ENCODE measurements at regions not wholly inside any gene's neighbourhood (a gene's known extent, or its start where the extent isn't known, plus 50 kb on each side); places are given as distances from the start of the nearest gene placed in this dataset.
A peak's percentile ranks its signal among the peaks of the same experiment; 100 is the strongest.
"Not testable (repeated sequence)": the region's sequence is repeated elsewhere in the genome, so short reads cannot be mapped to it uniquely, and the experiment has no call there.

DNA sequence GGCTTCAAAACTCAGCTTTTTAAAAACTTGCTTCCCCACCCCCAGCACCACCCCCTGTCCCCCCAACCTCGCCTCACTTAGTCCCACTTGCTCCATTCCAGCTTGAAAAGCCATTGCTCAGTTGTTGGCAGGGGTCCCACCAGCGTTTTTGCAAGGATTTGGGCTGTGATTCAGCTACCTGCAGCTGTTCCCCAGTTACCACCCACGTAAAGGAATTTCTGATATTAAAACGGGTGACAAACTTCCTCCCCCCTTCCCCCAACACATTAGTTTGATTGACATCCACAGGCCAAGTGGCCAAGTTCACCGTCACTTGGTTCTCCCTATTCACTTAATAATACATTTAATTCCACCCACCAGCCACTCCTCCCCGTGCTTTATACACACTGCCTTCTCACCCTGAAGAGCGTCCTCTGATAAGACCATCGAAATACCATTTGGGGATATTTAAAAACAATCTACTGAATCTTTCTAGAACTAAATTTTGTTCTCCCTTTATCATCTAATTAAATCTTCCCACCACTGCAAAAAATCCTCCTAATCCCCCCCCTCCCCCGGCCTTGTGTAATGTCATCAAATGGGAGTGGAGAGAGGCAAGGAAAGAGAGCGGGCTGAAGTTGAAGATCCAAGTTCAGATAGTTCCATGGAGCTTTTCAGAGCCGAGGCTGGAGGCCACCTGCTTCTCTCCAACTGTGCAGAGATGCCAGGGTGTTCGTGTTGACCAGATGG lies 55.1 kb downstream of the SOX9 start:
- no peak for DNase-seq

DNA sequence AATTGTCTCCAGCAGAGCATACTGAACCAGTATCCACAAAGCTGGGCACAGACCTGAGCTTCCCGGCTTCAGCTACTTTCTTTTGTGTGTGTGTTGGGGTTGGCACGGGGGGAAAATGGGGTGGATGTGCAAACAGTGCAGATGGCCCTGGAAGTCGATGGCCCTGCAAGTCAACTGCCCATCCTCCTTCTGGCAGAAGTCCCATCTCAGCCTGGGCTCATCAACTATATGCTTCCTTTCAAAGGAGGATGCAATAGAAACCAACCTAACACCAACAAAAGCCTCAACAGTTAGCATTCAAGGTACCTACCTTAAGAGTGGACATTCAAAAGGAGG lies 55.7 kb downstream of the SOX9 start:
- DNase-seq = peak; percentile 65

DNA sequence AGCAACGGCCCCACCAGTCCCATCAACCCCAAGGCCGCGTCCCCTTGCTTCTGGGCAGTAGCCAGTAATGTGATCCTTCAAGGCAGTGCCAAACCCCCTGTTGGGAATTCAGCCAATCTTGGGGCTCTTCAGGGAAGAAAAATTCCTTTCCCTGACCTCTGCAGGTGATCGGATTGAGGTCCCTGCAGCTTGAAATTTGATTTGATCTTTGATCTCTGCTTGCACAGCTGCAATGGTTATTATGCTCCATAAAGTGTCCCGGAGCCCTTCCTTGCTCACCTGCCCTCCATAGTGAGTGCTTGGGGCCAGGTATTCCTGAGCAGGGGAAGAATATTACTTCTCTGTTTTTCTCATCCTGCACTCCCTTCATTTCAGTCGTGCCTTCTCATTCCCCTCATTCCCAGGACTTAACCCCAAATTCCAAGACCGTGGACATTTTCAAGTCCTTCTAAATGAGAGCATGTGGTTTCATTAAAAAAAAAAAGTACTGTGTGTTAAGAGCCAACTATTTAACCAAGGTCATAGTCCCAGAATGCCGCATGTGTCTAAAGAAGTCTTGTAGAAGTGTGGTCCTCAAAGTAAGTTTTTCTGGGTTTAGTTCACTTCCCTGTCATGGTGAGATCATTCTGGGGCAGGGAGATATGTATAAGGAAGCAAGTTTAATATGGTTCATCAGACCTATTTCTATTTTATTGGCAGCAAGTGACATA lies 56.3 kb downstream of the SOX9 start:
- DNase-seq = peak; percentile 65

DNA sequence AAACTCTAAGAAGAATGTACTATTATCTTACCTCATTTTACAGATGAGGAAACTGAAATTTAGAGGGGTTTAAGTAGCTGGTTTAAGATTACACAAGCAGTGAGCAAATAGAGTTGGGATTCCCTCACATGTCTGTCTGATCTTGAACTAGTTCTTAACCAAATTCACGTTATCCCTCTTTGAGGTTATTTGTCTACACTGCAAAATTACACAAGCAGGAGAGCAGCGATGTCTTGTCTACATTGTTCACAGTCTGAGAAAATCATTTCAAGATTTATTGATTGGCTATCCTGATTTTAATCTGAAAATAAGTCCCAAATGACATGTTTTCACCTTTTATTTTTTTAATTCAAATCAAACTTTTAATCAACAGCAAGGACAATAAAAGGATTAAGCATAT lies 56.9 kb downstream of the SOX9 start:
- DNase-seq = no peak

DNA sequence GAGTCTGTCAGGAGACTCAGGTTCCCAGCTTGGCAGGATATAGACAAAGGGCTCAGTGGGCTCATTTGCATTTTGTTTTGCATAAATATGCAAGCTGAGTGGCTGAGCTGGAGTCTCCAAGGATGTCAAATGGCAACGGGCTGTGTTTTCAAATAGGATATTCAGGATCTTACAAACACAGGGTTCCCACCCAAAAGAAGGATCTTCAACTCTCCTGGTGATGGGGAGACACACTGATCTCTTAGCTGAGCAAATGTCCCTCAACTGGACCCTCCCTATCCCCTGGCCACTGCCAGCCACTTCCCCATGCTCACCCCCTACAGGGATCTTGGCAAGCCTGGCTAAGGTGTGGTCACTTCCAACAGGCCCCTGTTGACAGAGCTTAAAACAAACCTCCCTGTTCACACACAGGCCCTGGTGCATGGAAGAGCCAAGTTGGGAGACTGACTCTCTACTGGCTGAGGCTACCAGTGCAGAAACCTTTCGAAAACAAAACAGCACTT lies 61.6 kb downstream of the SOX9 start:
- no peak for DNase-seq

DNA sequence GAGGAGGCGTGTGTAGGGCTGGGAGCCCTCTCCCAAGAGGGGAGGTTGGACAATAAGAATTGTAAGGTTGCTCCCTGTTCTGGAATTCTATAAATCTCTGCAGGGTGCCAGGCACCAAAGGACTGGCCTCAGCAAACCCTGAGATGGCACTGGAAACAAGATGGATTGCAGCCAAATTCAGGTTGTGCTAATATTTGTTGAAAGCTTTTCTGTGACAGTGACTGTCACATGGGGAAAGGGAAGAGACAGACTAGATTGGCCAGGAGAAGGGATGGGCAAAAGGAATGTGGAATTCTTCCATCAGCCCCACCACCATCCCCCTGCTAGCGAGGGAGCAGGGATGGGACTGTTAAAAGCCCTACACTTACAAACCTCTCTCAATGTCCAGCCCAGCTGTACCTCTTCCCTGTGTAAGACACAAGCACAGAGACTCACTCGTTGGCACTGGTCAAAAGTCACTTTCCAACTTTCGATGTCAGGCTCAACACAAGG lies 62.4 kb downstream of the SOX9 start:
- no peak for DNase-seq

DNA sequence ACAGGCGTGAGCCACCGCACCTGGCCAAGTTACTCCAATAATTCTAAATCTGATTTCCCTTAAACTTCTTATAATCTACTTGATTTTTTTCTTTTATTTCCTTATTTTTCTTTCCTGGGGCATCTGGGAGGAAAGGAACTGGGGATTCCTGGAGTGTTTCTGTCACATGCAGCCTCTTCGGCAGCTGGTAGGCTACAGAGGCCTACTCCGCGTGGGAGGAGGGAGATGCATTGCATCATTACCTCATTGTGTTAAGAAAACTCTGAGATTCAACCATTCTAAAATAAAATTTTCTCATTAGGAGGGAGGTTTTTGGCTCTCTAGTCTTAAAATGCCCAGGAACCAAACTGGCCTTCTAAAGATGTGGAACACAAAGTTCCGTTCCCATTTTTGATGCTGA lies 64.0 kb downstream of the SOX9 start:
- no peak for DNase-seq

DNA sequence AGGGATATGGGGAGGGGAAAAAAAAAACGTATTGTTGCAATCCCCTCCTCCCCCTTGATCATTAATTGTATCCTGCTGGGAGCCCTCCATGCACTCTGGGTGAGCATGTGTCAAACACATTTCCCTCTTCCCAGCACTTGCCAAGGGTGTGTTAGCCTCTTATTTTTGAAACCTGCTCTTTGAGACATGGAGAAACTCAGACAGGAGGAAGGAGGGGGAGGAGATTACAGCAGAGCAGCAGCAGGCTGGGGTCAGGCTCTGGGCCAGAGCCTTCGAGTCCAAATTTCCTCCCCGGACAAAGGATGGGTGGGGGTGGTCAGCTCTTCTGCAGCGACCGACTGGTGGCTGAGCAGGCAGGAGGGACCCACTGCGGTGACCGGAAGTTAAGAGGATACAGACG lies 64.7 kb downstream of the SOX9 start:
- no peak for DNase-seq

DNA sequence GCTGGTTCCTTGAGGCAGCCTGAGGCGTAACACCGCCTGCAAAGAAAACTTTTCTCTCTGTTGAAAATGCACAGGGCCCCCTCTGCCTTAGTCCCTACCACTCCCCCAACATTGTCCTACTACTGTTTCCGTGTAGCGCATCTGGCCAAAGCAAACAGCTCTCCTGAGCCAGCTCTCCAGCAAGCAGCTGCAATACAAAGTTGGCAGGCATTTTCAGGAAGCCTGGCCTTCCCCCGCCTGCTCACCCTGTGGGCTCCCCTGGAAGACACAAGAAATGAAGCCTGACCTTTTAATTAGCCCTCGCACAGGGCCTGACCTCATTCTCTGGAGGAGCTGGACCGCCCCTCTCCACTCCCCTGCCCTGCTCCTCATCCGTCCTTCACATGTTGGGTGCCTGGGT lies 66.7 kb downstream of the SOX9 start:
- peak; percentile 33 for DNase-seq

DNA sequence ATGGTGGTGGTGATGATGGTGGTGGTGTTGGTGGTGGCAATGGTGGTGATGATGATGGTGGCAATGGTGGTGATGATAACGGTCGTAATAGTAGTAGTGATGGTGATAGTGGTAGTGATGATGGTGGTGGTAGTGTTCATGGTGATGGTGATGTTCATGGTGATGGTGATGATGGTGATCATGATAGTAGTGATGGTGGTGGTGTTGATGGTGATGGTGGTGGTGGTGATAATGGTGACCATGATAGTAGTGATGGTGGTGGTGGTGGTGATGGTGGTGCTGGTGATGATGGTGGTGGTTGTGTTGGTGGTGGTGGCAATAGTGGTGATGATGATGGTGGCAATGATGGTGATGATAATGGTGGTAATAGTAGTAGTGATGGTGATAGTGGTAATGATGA lies 68.0 kb downstream of the SOX9 start:
- DNase-seq = no peak

DNA sequence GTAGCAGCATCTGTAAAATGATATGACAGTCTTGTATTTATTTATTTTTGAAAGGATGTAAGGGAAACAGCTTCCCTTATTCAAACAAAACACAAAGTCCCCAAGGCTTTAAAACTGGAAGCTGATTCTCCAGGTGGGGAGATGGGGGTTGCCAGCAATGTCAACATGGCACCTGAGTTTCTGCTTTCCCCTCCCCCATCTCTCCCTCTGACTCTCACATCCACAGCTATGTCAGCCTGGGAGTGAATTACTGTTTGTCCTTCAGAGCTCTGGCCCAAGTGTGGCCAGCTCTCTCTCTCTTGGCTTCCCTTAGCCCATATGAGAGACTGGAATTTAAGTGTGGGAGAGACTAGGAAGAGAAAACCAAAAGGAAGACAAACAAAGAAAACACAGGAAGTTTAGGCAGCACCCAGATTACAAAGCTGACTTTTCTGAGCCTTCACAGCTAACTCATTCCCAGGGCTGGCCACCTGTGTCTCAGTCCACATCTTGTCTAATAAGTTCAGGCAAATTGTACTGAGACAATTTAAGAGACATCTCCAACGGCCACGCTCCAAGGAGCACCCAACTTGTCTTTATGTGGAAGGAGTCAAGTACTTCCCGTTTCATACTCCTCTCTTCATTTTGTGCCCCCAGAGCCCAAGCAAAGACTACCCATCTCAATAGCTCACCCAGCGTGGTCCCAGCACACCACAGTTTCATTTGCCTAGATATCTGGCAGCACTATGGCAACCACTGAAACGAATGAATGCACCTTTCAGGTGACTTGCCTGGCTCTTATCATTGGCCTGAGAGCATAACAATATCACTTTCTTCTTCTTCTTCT lies 69.2 kb downstream of the SOX9 start:
- DNase-seq = peak; percentile 58

DNA sequence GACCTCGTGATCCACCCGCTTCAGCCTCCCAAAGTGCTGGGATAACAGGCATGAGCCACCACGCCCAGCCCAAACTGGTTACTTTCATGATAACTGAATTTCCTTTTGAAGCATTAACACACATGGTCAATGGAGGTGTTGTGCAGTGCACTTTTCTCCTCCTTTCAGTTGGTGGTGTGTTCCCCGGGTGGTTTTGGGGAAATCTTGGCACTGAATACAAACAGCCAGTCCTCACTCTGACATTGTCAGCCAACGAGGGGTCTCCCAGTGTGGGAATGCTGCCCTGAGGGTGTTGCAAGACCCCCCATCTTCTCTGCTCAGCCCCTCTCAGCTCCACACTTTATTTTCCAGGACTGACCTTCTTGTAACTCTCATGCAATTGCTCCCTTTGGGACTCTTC lies 70.5 kb downstream of the SOX9 start:
- DNase-seq = no peak

DNA sequence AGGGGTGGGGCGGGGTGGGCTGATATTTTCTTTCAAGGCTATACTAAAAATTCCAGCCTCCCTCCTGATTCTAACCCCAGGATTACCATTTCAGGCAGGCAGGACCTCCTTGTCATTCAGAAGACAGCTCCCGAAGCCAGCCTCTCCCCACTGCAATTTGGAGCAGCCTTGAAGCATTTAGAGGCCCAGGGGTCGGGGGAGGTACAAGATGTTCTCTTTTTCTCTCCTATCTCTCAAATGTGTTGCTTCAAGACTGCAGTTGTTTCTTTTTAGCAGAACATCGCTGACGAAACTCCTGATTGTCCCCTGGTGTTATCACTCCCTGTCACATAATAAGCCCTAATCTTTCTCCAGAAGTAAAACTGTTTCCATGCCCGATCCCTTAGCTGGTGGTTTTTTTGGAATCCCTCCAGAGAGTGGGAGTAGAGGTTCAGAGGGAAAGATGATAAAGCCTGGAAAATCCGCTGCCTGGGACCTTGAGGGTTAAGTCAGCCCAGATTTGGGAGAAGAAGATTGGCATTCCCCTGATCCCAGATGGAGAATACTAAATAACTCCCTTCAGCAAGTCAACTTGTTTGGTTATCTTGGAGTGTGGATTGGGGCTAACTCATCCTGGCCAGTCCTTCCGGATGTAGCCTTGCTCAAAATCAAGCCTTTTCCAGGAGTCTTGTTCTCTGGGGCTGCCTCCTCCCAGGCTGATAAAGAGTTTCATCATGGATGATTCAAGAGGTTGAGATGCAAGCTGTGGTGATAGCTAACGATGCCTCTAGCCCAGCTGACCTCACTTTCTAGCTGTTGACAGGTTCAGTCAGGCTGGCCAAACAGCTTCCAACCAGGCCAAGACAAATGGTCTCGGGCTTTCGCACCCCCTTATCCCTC lies 71.3 kb downstream of the SOX9 start:
- DNase-seq = no peak

DNA sequence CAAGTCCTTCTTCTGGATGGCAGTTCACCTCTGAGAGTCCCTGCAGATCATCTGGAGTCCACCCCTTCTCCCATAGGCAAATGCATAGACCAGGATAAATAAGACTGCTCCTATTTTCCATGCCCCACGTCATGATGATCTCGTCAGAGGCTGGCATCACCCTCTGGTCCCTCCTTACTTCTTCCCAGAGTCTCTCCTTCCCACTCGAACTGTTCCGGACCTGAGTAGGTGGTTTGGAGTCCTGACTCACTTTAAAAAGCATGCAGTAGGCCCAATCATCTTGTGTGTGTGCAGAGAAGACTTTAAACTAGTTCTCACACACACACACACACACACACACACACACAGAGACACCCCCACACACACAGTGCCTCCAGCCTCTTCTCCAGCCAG lies 72.0 kb downstream of the SOX9 start:
- DNase-seq = no peak

DNA sequence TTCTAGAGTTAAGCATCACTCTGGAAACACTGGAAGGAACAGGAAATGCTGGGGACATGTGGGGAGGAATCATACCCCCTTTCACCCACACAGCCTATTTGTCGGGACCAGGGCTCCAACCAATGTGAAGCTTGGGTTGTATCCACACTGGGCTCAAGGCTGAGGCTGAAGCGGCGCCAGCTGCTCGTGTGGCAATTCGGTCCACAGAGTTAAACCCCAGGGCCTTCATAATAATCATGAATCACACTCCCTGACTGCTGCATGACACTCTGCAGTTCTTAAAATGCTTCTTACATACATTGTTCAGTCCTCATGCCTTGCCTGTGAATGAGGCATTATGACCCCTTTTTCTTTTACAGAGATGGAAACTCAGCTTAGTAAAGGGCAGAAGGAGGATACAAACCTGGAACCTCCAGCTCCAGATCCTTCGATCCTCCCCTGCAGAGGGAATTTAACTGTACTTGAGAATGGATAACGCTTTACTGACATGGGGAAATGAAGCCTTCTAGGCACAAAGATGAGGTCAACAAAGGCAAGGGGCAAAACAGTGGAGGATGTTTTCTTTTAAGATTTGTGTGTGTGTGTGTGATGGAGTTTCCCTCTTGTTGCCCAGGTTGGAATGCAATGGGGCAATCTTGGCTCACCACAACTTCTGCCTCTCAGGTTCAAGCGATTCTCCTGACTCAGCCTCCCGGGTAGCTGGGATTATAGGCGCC lies 72.7 kb downstream of the SOX9 start:
- DNase-seq = no peak

DNA sequence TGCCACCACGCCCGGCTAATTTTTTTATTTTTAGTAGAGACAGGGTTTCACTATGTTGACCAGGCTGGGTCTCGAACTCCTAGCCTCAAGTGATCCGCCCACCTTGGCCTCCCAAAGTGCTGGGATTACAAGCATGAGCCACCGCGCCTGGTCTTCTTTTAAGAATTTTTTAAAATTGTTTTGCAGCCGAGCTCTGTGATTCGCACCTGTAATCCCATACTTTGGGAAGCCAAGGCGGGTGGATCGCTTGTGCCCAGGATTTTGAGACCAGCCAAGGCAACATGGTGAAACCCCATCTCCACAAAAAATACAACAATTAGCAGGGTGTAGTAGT lies 73.3 kb downstream of the SOX9 start:
- not testable (repeated sequence) for DNase-seq

DNA sequence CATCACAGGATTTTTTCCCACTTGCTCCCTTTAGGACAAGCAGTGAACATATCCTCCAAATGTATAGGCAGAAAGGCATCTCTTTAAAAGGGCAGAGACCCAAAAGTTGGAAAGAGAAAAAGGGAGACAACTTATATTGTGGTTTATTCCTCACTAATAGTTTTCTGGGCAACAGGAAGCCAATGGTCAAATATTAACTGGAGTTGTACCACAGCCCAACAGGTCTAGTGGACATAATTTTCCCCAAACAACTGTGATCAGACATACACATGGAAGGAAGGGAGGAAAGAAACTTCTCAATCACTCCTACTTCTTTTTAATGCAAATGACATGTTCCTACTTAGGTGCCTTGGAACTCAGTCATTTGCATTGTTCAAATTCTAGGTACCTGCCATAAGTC lies 78.4 kb downstream of the SOX9 start:
- no peak for DNase-seq

DNA sequence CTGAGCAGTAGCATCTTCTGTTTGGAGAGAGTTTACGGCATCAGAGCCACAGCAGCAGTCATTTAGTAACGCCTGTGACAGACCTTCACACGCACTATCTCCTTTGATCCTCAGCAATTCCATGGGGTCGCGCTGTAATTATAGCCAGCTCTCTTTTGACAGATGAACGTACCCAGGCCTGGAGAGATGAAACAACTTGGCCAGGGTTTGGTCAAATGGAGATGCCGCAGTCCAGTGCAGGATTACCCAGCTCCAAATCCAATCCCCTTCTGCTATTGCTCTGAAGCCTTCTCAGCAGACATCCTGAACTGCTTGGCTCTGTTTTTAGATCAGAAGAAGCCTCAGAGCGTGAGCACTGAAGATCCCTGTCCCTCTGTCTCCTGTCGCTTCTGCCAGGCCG lies 83.9 kb downstream of the SOX9 start:
- DNase-seq = no peak

DNA sequence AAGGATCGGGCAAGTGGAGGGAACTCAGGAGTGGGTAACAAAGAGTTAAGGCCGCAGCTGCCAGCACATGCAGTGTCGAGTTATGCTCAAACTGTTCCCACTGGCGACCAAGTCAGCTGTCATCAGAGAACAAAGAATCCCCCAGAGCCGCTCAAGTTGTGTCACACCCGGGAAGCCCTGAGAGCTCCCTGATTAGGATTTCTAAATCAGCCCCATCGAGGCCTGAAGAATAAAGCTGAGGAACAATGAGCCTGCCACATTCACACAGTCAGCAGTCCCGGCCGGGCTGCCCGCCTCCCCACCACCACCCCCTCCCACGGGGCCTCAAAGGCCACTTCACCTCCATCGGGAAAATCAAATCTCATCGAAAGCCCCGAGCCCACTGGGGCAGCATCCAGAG lies 84.5 kb downstream of the SOX9 start:
- no peak for DNase-seq

DNA sequence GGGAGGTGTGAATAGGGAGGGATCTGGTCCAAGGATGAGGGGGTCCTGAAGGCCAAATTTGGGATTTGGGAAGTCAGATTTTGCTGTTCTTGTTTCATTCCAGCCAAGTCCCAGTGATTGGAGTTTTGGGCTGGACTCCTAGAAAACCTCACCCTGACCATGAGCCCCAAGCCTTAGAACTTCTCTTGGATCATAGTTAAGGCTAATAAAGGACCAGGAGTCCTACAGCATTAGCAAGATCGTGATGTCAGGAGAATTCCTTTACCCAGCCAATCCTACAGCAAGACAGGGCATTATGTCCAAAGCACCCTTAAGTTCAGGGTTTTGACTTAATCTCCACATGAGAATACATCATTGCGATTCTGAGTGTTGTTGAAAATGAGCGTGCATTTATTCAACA lies 85.0 kb downstream of the SOX9 start:
- DNase-seq = no peak

DNA sequence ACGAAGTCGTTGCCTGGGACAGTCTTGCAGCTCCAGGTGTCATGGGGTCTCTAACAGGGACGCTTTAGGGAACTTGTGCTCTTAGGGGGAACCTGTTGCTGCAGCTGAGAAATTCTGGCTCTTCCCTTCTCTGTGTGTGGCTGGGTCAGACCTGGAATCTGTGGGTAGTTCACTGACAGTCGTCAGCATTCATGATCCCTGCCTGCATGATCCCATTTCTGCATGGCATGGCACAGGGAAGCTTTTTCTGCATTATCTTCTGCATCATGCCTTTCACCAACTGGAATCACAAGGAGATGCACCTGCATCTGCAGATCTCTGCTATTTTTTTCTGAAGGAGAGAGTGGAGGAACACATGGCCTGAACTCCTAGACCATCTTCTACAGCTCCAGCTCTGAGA lies 85.6 kb downstream of the SOX9 start:
- DNase-seq = no peak

DNA sequence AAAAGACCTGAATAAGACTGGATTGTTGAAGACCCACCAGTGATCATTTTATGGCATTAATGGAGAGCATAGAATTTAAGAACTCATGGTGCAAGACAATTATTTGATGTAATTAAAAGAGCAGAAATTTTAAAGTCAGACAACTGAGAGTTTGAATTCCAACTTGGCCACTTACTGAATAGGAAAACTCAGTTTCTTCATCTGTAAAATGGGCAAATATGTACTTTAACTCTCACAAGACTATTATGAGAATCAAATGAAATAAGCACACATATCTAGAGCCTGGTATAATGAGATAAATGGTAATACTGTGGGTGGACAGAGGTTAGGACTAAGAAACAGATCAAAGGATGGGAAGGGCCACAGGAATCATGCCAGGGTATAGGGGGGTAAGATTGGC lies 88.0 kb downstream of the SOX9 start:
- DNase-seq = no peak
